ENCODE measurements at regions not wholly inside any gene's neighbourhood (a gene's known extent, or its start where the extent isn't known, plus 50 kb on each side); places are given as distances from the start of the nearest gene placed in this dataset.

- DNase-seq (ENCODE audit: low read depth) (no peak), FAIRE-seq (no peak)
- Histone ChIP-seq H3K27me3 (ENCODE audit: control insufficient read depth, insufficient read depth, low read length) (no peaks in the 10 kb centered on the region), H3K36me3 (ENCODE audit: control insufficient read depth, insufficient read depth, low read length) (no peaks in the 10 kb centered on the region), H3K4me3 (ENCODE audit: low read depth, low read length) (no peak overlapping the region)
- no peak for TF ChIP-seq CTCF (IDR thresholded peaks at IDR 0.05; ENCODE audit: insufficient read depth, low read length, severe bottlenecking)
These were observed 200.0 kb downstream of the POLR1F start for GRCh38 chr7:19508821-19509220.

GRCh38 chr7:19508124-19508523, 200.7 kb downstream of the POLR1F start:
- H3K27me3 ChIP-seq (ENCODE audit: control insufficient read depth, insufficient read depth, low read length), result no peaks in the 10 kb centered on the region
- H3K4me3 ChIP-seq (ENCODE audit: low read depth, low read length), result no peak overlapping the region
- DNase-seq (ENCODE audit: low read depth) (no peak), FAIRE-seq (no peak)
- no peaks in the 10 kb centered on the region for H3K36me3 ChIP-seq (ENCODE audit: control insufficient read depth, insufficient read depth, low read length)
- no peak for TF ChIP-seq CTCF (IDR thresholded peaks at IDR 0.05; ENCODE audit: insufficient read depth, low read length, severe bottlenecking)

GRCh38 chr7:19491821-19492452, 216.9 kb downstream of the POLR1F start:
- peak; percentile 39 for TF ChIP-seq CTCF (IDR thresholded peaks at IDR 0.05; ENCODE audit: insufficient read depth, low read length, severe bottlenecking)
- H3K36me3 ChIP-seq (ENCODE audit: control insufficient read depth, insufficient read depth, low read length), result no peaks in the 10 kb centered on the region
- DNase-seq (ENCODE audit: low read depth), result peak; percentile 45
- no peaks in the 10 kb centered on the region for H3K27me3 ChIP-seq (ENCODE audit: control insufficient read depth, insufficient read depth, low read length)
- H3K4me3 ChIP-seq (ENCODE audit: low read depth, low read length), result no peak overlapping the region
- no peak for FAIRE-seq

- Histone ChIP-seq H3K36me3 (ENCODE audit: control insufficient read depth, insufficient read depth, low read length) (no peaks in the 10 kb centered on the region), H3K4me3 (ENCODE audit: low read depth, low read length) (no peak overlapping the region), H3K27me3 (ENCODE audit: control insufficient read depth, insufficient read depth, low read length) (no peaks in the 10 kb centered on the region)
- DNase-seq (ENCODE audit: low read depth) (no peak), FAIRE-seq (no peak)
- no peak for TF ChIP-seq CTCF (IDR thresholded peaks at IDR 0.05; ENCODE audit: insufficient read depth, low read length, severe bottlenecking)
These were observed 217.5 kb downstream of the POLR1F start for GRCh38 chr7:19491371-19491770.

- TF ChIP-seq CTCF (IDR thresholded peaks at IDR 0.05; ENCODE audit: insufficient read depth, low read length, severe bottlenecking), result no peak
- DNase-seq (ENCODE audit: low read depth) (no peak), FAIRE-seq (peak; percentile 68)
- Histone ChIP-seq H3K36me3 (ENCODE audit: control insufficient read depth, insufficient read depth, low read length) (no peaks in the 10 kb centered on the region), H3K4me3 (ENCODE audit: low read depth, low read length) (no peak overlapping the region), H3K27me3 (ENCODE audit: control insufficient read depth, insufficient read depth, low read length) (no peaks in the 10 kb centered on the region)
These were observed 219.5 kb downstream of the POLR1F start for GRCh38 chr7:19489162-19489820.
